Upper lobe of right lung (tissue), 1 donor: ENCODE measurements at regions not wholly inside any gene's neighbourhood (a gene's known extent, or its start where the extent isn't known, plus 50 kb on each side); places are given as distances from the start of the nearest gene placed in this dataset.
A peak's percentile ranks its signal among the peaks of the same experiment; 100 is the strongest.
"Not testable (repeated sequence)": the region's sequence is repeated elsewhere in the genome, so short reads cannot be mapped to it uniquely, and the experiment has no call there.

Source experiments
- ATAC-seq: fragments of 200-7000 bp; cut with Tn5 transposase; one replicate; pipeline ENCODE4 v1.9.1; 2020; ENCODE audit warnings: mild to moderate bottlenecking, moderate library complexity
- DNase-seq: peaks from one replicate; pipeline ENCODE4 v3.0.0-alpha.2; 2020
- H3K27ac ChIP-seq: fragments of 200-600 bp; one replicate; pipeline ENCODE4 v1.8.0; 2022
- H3K27me3 ChIP-seq: fragments of 200-600 bp; one replicate; pipeline ENCODE4 v1.8.0; 2022; ENCODE audit warnings: mild to moderate bottlenecking
- H3K36me3 ChIP-seq: fragments of 200-600 bp; one replicate; pipeline ENCODE4 v1.8.0; 2022
- H3K4me1 ChIP-seq: fragments of 200-600 bp; one replicate; pipeline ENCODE4 v1.8.0; 2022
- H3K4me3 ChIP-seq: fragments of 200-600 bp; one replicate; pipeline ENCODE4 v1.8.0; 2022; ENCODE audit warnings: mild to moderate bottlenecking
- H3K9me3 ChIP-seq: fragments of 200-600 bp; one replicate; pipeline ENCODE4 v1.8.0; 2022
- intact Hi-C: fragments of 100-400 bp; cut with DNase I; formaldehyde crosslinking; loops from one replicate; pipeline ENCODE4 v1.11.0; 2022
- TF ChIP-seq, protein P1 (sequence below): fragments of 200-600 bp; IDR thresholded peaks from one replicate; pipeline ENCODE4 v1.8.0; 2022; ENCODE audit warnings: antibody characterized with exemption
- donor health status: DM: no; HTN: yes; CAD: no; lungs with severe emphysema.

DNA sequence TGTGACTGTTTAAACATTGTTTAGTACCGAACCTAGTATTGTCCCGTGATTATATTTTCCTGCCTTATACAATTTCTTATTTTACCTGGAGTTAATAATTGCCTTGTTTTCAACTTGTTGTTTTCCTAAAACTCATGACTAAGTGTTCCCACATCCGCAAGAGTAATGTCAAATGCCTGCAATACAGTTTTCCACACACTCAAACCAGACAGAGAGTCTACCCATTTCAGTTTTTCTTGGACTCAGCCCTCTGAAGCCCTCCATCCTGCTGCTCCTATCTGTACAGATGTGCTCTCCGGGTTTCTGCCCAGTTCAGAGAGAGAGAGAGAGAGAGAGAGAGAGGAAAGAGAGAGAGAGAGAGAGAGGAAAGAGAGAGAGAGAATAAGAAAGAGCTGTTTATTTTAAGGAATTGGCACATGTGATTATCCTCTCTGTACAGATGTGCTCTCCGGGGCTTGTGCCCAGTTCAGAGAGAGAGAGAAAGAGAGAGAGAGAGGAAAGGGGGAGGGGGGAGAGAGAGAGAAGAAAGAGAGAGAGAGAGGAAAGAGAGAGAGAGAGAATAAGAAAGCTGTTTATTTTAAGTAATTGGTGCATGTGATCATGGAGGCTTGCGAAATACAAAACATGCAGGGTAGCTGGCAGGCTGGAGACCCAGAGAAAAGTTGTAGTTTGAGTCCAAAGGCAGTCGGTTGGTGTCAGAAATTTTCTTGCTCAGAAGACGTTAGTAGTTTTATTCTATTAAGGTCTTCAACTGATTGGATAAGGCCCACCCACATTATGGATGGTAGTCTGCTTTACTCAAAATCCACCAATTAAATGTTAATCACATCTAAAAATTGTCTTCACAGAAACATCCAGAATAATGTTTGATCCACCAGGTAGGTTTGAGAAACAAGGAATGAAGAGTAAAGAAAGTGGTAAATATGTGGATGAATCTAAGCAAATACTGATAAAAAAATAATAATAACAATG lies 104.1 kb upstream of the GOLGA8J start:
- intact Hi-C loops: no loop called here
- DNase-seq (no peak), ATAC-seq (no peak)
- Histone ChIP-seq H3K9me3 (no peaks in the 10 kb centered on the region), H3K27ac (no peak overlapping the region), H3K27me3 (no peaks in the 10 kb centered on the region), H3K36me3 (no peaks in the 10 kb centered on the region), H3K4me1 (no peaks in the 10 kb centered on the region), H3K4me3 (no peak overlapping the region)
- TF ChIP-seq, protein P1, sequence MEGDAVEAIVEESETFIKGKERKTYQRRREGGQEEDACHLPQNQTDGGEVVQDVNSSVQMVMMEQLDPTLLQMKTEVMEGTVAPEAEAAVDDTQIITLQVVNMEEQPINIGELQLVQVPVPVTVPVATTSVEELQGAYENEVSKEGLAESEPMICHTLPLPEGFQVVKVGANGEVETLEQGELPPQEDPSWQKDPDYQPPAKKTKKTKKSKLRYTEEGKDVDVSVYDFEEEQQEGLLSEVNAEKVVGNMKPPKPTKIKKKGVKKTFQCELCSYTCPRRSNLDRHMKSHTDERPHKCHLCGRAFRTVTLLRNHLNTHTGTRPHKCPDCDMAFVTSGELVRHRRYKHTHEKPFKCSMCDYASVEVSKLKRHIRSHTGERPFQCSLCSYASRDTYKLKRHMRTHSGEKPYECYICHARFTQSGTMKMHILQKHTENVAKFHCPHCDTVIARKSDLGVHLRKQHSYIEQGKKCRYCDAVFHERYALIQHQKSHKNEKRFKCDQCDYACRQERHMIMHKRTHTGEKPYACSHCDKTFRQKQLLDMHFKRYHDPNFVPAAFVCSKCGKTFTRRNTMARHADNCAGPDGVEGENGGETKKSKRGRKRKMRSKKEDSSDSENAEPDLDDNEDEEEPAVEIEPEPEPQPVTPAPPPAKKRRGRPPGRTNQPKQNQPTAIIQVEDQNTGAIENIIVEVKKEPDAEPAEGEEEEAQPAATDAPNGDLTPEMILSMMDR: no peak

DNA sequence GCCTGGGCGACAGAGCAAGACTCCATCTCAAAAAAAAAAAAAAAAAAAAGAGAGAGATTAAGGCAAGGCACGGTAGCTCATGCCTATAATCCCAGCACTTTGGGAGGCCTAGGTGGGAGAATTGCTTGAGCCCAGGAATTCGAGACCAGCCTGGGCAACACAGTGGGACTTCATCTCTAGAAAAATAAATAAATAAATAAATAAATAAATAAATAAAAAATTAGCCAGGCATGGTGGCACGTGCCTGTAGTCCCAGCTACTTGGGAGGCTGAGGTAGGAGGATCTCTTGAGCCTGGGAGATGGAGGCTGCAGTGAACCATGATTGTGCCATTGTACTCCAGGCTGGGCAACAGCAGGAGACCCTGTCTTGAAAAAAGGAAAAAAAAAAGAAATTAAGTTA lies 108.7 kb upstream of the GOLGA8J start:
- H3K4me3 ChIP-seq, H3K27me3 ChIP-seq, H3K4me1 ChIP-seq, ATAC-seq, H3K9me3 ChIP-seq, H3K36me3 ChIP-seq, intact Hi-C loops, H3K27ac ChIP-seq, DNase-seq: not testable (repeated sequence)

DNA sequence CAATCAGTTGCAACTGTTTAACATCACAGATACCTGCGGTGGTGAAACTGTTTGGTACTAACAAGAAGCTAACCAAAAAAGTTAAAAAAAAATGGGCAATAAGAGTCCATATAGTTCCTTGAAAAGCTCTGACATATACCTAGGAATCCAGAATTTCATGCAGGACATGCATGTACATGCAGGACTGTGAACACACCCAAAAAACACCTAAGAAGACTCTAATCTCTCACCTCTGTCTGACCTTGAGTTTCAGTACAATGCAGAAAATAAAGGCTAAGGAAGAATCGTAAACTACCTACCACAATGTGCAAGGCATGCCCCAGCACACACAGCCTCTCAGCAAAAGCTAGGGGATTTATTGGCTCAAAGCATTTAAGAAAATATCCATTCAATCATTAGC lies 110.7 kb upstream of the GOLGA8J start:
- DNase-seq (no peak), ATAC-seq (no peak)
- intact Hi-C loops: no loop called here

DNA sequence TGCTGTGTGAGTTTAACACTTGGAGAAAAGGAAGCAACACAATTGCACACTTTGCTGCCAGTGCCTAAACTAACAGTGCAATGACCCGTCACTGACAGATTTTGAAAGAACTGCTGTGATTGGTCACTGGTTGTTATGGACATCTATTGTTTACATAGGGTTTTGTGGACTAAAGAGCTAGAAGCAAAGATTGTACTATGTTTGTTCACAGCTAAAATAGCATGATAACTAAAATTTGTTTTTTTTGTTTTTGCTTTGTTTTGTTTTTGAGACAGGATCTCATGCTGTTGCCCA lies 112.4 kb upstream of the GOLGA8J start:
- no peak overlapping the region for H3K27ac ChIP-seq
- H3K36me3 ChIP-seq: no peaks in the 10 kb centered on the region
- DNase-seq (no peak), ATAC-seq (peak; percentile 20)
- no peak overlapping the region for H3K4me3 ChIP-seq
- no peaks in the 10 kb centered on the region for H3K9me3 ChIP-seq
- intact Hi-C loops: no loop called here
- peaks cover 21% of the 10 kb centered on the region for H3K27me3 ChIP-seq
- no peaks in the 10 kb centered on the region for H3K4me1 ChIP-seq
- TF ChIP-seq, protein P1: no peak

More for the DNA sequence above, 110.7 kb upstream of the GOLGA8J start:
- H3K36me3 ChIP-seq: no peaks in the 10 kb centered on the region
- peaks cover 18% of the 10 kb centered on the region for H3K27me3 ChIP-seq
- H3K4me3 ChIP-seq: no peak overlapping the region
- H3K9me3 ChIP-seq: no peaks in the 10 kb centered on the region
- no peaks in the 10 kb centered on the region for H3K4me1 ChIP-seq
- no peak overlapping the region for H3K27ac ChIP-seq
- TF ChIP-seq, protein P1: no peak

DNA sequence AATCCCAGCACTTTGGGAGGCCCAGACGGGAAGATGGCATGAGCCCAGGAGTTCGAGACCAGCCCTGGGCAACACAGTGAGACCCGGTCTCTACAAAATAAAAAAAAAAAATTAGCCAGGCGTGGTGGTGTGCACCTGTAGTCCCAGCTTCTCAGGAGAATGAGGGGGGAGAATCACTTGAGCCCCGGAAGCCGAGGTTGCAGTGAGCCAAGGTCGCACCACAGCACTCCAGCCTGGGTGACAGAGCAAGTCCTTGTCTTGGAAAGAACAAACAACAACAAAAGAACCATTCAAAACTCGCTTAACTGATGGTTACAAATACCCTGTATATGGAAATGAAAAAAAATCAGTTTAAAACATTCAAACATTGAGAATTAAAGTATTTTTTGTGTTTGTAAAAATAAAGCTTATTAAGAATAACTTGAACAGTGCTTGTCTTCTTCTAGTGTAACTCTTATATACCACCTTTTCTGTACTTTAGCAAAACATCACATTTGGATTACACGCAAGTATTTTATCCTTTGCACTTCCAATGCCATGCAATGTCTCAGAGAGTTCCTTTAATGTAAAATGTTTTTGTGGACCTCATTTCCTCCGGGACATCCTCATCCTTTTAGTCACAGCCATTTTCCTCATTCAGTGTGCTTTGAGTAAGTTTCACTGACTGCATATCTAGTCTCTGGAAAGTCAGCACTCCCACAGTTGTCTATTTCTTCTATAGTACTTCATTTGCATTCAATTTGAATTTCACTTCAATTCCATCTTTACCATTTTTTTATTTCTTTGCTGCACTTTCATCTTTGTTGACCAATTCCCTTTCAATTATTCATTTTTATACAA lies 113.0 kb upstream of the GOLGA8J start:
- DNase-seq (no peak), ATAC-seq (no peak)
- TF ChIP-seq, protein P1: no peak
- Histone ChIP-seq H3K4me3 (no peak overlapping the region), H3K27me3 (peaks cover 21% of the 10 kb centered on the region), H3K9me3 (no peaks in the 10 kb centered on the region), H3K36me3 (no peaks in the 10 kb centered on the region), H3K27ac (no peak overlapping the region), H3K4me1 (no peaks in the 10 kb centered on the region)
- intact Hi-C loops: no loop called here
